Neutrophil (primary cell): ENCODE measurements at regions not wholly inside any gene's neighbourhood (a gene's known extent, or its start where the extent isn't known, plus 50 kb on each side); places are given as distances from the start of the nearest gene placed in this dataset.

Experiments used
- H3K27ac ChIP-seq: fragments of 200-600 bp; sonication (generic); 2 replicates; pipeline ENCODE4 v1.5.1; 2016; ENCODE audit warnings: mild to moderate bottlenecking, moderate library complexity
- H3K27me3 ChIP-seq: fragments of 200-600 bp; sonication (generic); 2 replicates; pipeline ENCODE4 v1.6.0; 2016; ENCODE audit warnings: mild to moderate bottlenecking
- H3K36me3 ChIP-seq: fragments of 200-600 bp; sonication (generic); 2 replicates; pipeline ENCODE4 v1.5.1; 2017
- H3K4me1 ChIP-seq, 2 experiments: fragments of 200-600 bp in 1 of 2; sonication (generic) in 1 of 2; 1 replicate in 1 of 2; 2 replicates in 1 of 2; pipeline versions ENCODE4 v1.5.1 to v1.6.1; 2013 to 2016; ENCODE audit warnings: low read depth in 1 of 2, low read length in 1 of 2, mild to moderate bottlenecking in 1 of 2, moderate library complexity in 1 of 2; ENCODE audit not compliant: control insufficient read depth in 1 of 2, insufficient read depth in 1 of 2
- H3K4me3 ChIP-seq, 2 experiments: fragments of 200-600 bp in 1 of 2; sonication (generic) in 1 of 2; 1 replicate in 1 of 2; 2 replicates in 1 of 2; pipeline ENCODE4 v1.5.1; 2013 to 2016; ENCODE audit warnings: low read depth in 1 of 2, low read length in 1 of 2, mild to moderate bottlenecking in 1 of 2, moderate library complexity in 1 of 2
- H3K9me3 ChIP-seq: fragments of 200-600 bp; sonication (generic); 2 replicates; pipeline ENCODE4 v1.5.1; 2016
- CTCF ChIP-seq: fragments of 200-600 bp; sonication (generic); IDR thresholded peaks from 2 replicates; pipeline ENCODE4 v1.5.1; 2016; ENCODE audit warnings: antibody characterized with exemption

- no peak overlapping the region for H3K4me3 ChIP-seq
- H3K4me1 ChIP-seq = no peaks in the 10 kb centered on the region
- TF ChIP-seq CTCF = no peak
- H3K9me3 ChIP-seq = no peaks in the 10 kb centered on the region
- H3K27ac ChIP-seq = no peak overlapping the region
- H3K36me3 ChIP-seq = no peaks in the 10 kb centered on the region
- H3K27me3 ChIP-seq = no peaks in the 10 kb centered on the region
These were observed 512.4 kb upstream of the PTGER4 start for GRCh38 chr5:40167283-40167682.

GRCh38 chr5:40166802-40167201 lies 512.9 kb upstream of the PTGER4 start:
- H3K36me3 ChIP-seq = no peaks in the 10 kb centered on the region
- no peaks in the 10 kb centered on the region for H3K9me3 ChIP-seq
- no peak for TF ChIP-seq CTCF
- H3K4me1 ChIP-seq = no peaks in the 10 kb centered on the region
- no peak overlapping the region for H3K4me3 ChIP-seq
- no peak overlapping the region for H3K27ac ChIP-seq
- no peaks in the 10 kb centered on the region for H3K27me3 ChIP-seq

- no peak overlapping the region for H3K4me3 ChIP-seq
- H3K27ac ChIP-seq = no peak overlapping the region
- H3K9me3 ChIP-seq = no peaks in the 10 kb centered on the region
- no peaks in the 10 kb centered on the region for H3K4me1 ChIP-seq
- H3K36me3 ChIP-seq = no peaks in the 10 kb centered on the region
- H3K27me3 ChIP-seq = no peaks in the 10 kb centered on the region
- no peak for TF ChIP-seq CTCF
These were observed 513.7 kb upstream of the PTGER4 start for GRCh38 chr5:40165789-40166728.

- Histone ChIP-seq H3K36me3 (no peaks in the 10 kb centered on the region), H3K4me1 (no peaks in the 10 kb centered on the region), H3K27me3 (no peaks in the 10 kb centered on the region), H3K4me3 (no peak overlapping the region), H3K9me3 (no peaks in the 10 kb centered on the region), H3K27ac (no peak overlapping the region)
- no peak for TF ChIP-seq CTCF
These were observed 514.5 kb upstream of the PTGER4 start for GRCh38 chr5:40165106-40165788.

- H3K4me1 ChIP-seq = no peaks in the 10 kb centered on the region
- H3K36me3 ChIP-seq = no peaks in the 10 kb centered on the region
- no peak overlapping the region for H3K4me3 ChIP-seq
- TF ChIP-seq CTCF = no peak
- no peak overlapping the region for H3K27ac ChIP-seq
- H3K9me3 ChIP-seq = no peaks in the 10 kb centered on the region
- H3K27me3 ChIP-seq = no peaks in the 10 kb centered on the region
These were observed 519.3 kb upstream of the PTGER4 start for GRCh38 chr5:40160435-40160834.
